Pancreas (tissue), 10 donors: ENCODE measurements at regions not wholly inside any gene's neighbourhood (a gene's known extent, or its start where the extent isn't known, plus 50 kb on each side); places are given as distances from the start of the nearest gene placed in this dataset.

Experiments used
- ATAC-seq, 4 donors: fragments of 200-7000 bp; cut with Tn5 transposase; one replicate each; pipeline versions ENCODE4 v1.8.0 to v1.9.1; 2020; ENCODE audit warnings: mild to moderate bottlenecking in 4 of 4, moderate library complexity in 4 of 4
- DNase-seq, 6 donors: peaks; one replicate each; pipeline ENCODE4 v3.0.0-alpha.2; 2020
- FAIRE-seq: peaks from 2 replicates; lab custom pipeline; 2012; peaks lifted over from hg19 to GRCh38; lab: Jason Lieb, UNC
- H3K27ac ChIP-seq, 4 donors: fragments of 200-600 bp; sonication (generic); 1 replicate in 3 of 4; 2 replicates in 1 of 4; pipeline versions ENCODE4 v1.5.0 to v1.8.0; 2020
- H3K27me3 ChIP-seq, 4 donors: fragments of 200-600 bp; one replicate each; pipeline ENCODE4 v1.8.0; 2021
- H3K36me3 ChIP-seq, 3 donors: fragments of 200-600 bp; sonication (generic) in 1 of 3; one replicate each; pipeline versions ENCODE4 v1.5.0 to v1.8.0; 2020 to 2021
- H3K4me1 ChIP-seq, 3 donors: fragments of 200-600 bp; one replicate each; pipeline ENCODE4 v1.8.0; 2021
- H3K4me3 ChIP-seq, 4 donors: fragments of 200-600 bp; sonication (generic) in 2 of 4; one replicate each; pipeline versions ENCODE4 v1.5.0 to v1.8.0; 2020 to 2021
- H3K9me3 ChIP-seq, 4 donors: fragments of 200-600 bp; one replicate each; pipeline ENCODE4 v1.8.0; 2021
- WGBS, 2 donors: extraction: QIAGEN DNeasy Blood & Tissue Kit; methylation state at CpG; one replicate each; pipeline ENCODE4 v1.1.7; 2013; 5-methylcytosine and 5-hydroxymethylcytosine counted together
- intact Hi-C, 3 donors: fragments of 100-400 bp; cut with DNase I; formaldehyde crosslinking; loops; one replicate each; pipeline versions ENCODE4 v1.11.1 to v1.14.2; 2022
- TF ChIP-seq, protein P1 (sequence below), 4 donors: fragments of 200-600 bp; sonication (generic) in 3 of 4; IDR thresholded peaks; one replicate each; pipeline versions ENCODE4 v1.5.0 to v1.8.0; 2021; ENCODE audit warnings: antibody characterized with exemption in 4 of 4
- donor health status: healthy with polysubstance abuse.
- donor health status: DM: no; HTN: no; CAD: no; lungs with moderate emphysema.
- donor health status: DM: no; HTN: no; CAD: no.
- donor health status: control.
- donor health status: control.
- donor health status: Bipolar disorder and iron deficiency.
- donor health status: DM: yes; HTN: yes; CAD: no.
- donor health status: DM: no; HTN: no; CAD: no.
- donor health status: DM: no; HTN: no; CAD: no.
- donor health status: DM: yes; HTN: yes; CAD: no.

GRCh38 chr9:82499337-82499736 is 510.8 kb downstream of the SPATA31D1 start:
- no peaks in the 10 kb centered on the region for H3K4me1 ChIP-seq
- TF ChIP-seq, protein P1, sequence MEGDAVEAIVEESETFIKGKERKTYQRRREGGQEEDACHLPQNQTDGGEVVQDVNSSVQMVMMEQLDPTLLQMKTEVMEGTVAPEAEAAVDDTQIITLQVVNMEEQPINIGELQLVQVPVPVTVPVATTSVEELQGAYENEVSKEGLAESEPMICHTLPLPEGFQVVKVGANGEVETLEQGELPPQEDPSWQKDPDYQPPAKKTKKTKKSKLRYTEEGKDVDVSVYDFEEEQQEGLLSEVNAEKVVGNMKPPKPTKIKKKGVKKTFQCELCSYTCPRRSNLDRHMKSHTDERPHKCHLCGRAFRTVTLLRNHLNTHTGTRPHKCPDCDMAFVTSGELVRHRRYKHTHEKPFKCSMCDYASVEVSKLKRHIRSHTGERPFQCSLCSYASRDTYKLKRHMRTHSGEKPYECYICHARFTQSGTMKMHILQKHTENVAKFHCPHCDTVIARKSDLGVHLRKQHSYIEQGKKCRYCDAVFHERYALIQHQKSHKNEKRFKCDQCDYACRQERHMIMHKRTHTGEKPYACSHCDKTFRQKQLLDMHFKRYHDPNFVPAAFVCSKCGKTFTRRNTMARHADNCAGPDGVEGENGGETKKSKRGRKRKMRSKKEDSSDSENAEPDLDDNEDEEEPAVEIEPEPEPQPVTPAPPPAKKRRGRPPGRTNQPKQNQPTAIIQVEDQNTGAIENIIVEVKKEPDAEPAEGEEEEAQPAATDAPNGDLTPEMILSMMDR (IDR thresholded peaks at IDR 0.05) = no peak
- no peaks in the 10 kb centered on the region for H3K9me3 ChIP-seq
- ATAC-seq (no peak), DNase-seq (no peak), FAIRE-seq (no peak)
- H3K36me3 ChIP-seq = no peaks in the 10 kb centered on the region
- H3K27me3 ChIP-seq = no peaks in the 10 kb centered on the region
- intact Hi-C loops = no loop called here
- no peak overlapping the region for H3K27ac ChIP-seq
- H3K4me3 ChIP-seq = no peak overlapping the region

DNA sequence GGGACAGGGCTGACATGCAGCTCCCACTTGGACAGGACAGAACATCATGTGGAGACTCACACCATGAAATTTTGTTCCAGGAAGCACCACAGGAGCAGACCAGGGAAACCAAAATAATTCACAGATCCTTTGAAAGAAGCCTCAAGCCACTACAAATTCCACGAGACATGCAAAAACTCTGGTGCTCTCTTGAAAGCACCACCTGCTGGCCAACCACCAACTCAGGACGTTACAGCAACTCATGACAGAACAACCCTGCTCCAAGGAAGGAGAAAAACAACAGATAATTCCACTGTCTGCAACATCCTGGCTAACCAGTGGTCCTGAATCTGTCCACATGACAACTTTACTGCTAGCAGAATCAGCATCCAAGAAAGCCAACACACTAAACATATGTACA is 516.0 kb downstream of the SPATA31D1 start:
- no peak overlapping the region for H3K27ac ChIP-seq
- TF ChIP-seq, protein P1 (IDR thresholded peaks at IDR 0.05) = no peak
- no peaks in the 10 kb centered on the region for H3K27me3 ChIP-seq
- intact Hi-C loops = no loop called here
- no peaks in the 10 kb centered on the region for H3K9me3 ChIP-seq
- DNase-seq (no peak), ATAC-seq (no peak), FAIRE-seq (no peak)
- no peaks in the 10 kb centered on the region for H3K36me3 ChIP-seq
- no peaks in the 10 kb centered on the region for H3K4me1 ChIP-seq
- H3K4me3 ChIP-seq = no peak overlapping the region
- 63 to 65% methylated on average over 2 of the region's 2 CpGs for WGBS, 2 donors

DNA sequence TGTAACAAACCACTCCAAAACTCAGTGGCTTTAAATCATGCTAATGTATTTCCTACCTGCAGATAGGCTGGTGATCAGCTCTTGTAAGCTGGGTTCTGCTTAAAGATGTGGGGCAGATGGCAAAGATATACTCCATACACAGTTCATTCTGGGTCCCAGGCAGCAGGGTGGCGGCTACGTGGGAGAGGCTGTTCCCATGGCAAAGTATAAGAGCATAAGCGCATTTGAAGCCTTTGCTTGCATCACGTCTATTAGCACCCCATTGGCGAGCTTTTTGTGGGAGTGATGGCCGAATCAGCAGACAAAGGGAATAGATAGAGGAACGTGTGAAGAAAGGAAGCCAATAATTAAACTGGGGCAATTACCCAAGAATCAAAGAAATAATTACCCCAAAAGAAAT is 523.1 kb downstream of the SPATA31D1 start:
- Histone ChIP-seq H3K27me3 (no peaks in the 10 kb centered on the region), H3K27ac (no peak overlapping the region), H3K9me3 (no peaks in the 10 kb centered on the region), H3K4me1 (peaks cover 0 to 4% (median 3%) of the 10 kb centered on the region in 3 donors), H3K4me3 (no peak overlapping the region), H3K36me3 (no peaks in the 10 kb centered on the region)
- WGBS, 2 donors = 90 to 92% methylated on average over 7 of the region's 7 CpGs
- FAIRE-seq = no peak
- DNase-seq = no peak
- TF ChIP-seq, protein P1 (IDR thresholded peaks at IDR 0.05) = no peak
- ATAC-seq = no peak
- intact Hi-C loops = no loop called here

- DNase-seq (no peak), ATAC-seq (no peak), FAIRE-seq (no peak)
- Histone ChIP-seq H3K36me3 (no peaks in the 10 kb centered on the region), H3K27ac (peak overlapping the region in 1 of 4 donors; percentile 50), H3K4me1 (peaks cover 0 to 4% (median 3%) of the 10 kb centered on the region in 3 donors), H3K9me3 (no peaks in the 10 kb centered on the region), H3K27me3 (no peaks in the 10 kb centered on the region), H3K4me3 (no peak overlapping the region)
- WGBS, 2 donors = 83 to 88% methylated on average over 5 of the region's 5 CpGs
- intact Hi-C loops = no loop called here
- TF ChIP-seq, protein P1 (IDR thresholded peaks at IDR 0.05) = no peak
Observed at GRCh38 chr9:82512728-82513127, 524.2 kb downstream of the SPATA31D1 start.

GRCh38 chr9:82513242-82513751 is 524.7 kb downstream of the SPATA31D1 start:
- no peak overlapping the region for H3K4me3 ChIP-seq
- intact Hi-C loops = no loop called here
- H3K27me3 ChIP-seq = no peaks in the 10 kb centered on the region
- peak in 2 of 4 donors; percentile 11 to 60 for ATAC-seq
- FAIRE-seq = no peak
- TF ChIP-seq, protein P1 (IDR thresholded peaks at IDR 0.05) = no peak
- H3K36me3 ChIP-seq = no peaks in the 10 kb centered on the region
- peak overlapping the region in 1 of 4 donors; percentile 50 for H3K27ac ChIP-seq
- no peaks in the 10 kb centered on the region for H3K9me3 ChIP-seq
- DNase-seq = no peak
- peaks cover 0 to 4% (median 3%) of the 10 kb centered on the region in 3 donors for H3K4me1 ChIP-seq
- 67 to 70% methylated on average over 5 of the region's 5 CpGs for WGBS, 2 donors
